ENCODE measurements at regions not wholly inside any gene's neighbourhood (a gene's known extent, or its start where the extent isn't known, plus 50 kb on each side); places are given as distances from the start of the nearest gene placed in this dataset.
A peak's percentile ranks its signal among the peaks of the same experiment; 100 is the strongest.

- DNase-seq, result no peak
- in situ Hi-C loops (cut with MboI; ENCODE audit: low pct_unique_long_range_greater_than_20kb, low sequenced_read_pairs), result no loop called here
Measured at GRCh38 chr18:39759926-39760325, 2194.3 kb upstream of the CELF4 start.

GRCh38 chr18:39753178-39753577 is 2187.6 kb upstream of the CELF4 start:
- in situ Hi-C loops (cut with MboI; ENCODE audit: low pct_unique_long_range_greater_than_20kb, low sequenced_read_pairs), result no loop called here
- DNase-seq, result no peak

- in situ Hi-C loops (cut with MboI; ENCODE audit: low pct_unique_long_range_greater_than_20kb, low sequenced_read_pairs), result no loop called here
- no peak for DNase-seq
Measured at GRCh38 chr18:39752351-39752750, 2186.8 kb upstream of the CELF4 start.

GRCh38 chr18:39751921-39752320 is 2186.3 kb upstream of the CELF4 start:
- in situ Hi-C loops (cut with MboI; ENCODE audit: low pct_unique_long_range_greater_than_20kb, low sequenced_read_pairs), result no loop called here
- no peak for DNase-seq

GRCh38 chr18:39751161-39751560 is 2185.6 kb upstream of the CELF4 start:
- no peak for DNase-seq

GRCh38 chr18:39749154-39749553 is 2183.6 kb upstream of the CELF4 start:
- DNase-seq, result no peak
- in situ Hi-C loops (cut with MboI; ENCODE audit: low pct_unique_long_range_greater_than_20kb, low sequenced_read_pairs), result no loop called here

More at GRCh38 chr18:39751161-39751560, 2185.6 kb upstream of the CELF4 start:
- in situ Hi-C loops (cut with MboI; ENCODE audit: low pct_unique_long_range_greater_than_20kb, low sequenced_read_pairs), result no loop called here

GRCh38 chr18:39748727-39749126 is 2183.1 kb upstream of the CELF4 start:
- no peak for DNase-seq
- in situ Hi-C loops (cut with MboI; ENCODE audit: low pct_unique_long_range_greater_than_20kb, low sequenced_read_pairs), result no loop called here

- DNase-seq, result no peak
- in situ Hi-C loops (cut with MboI; ENCODE audit: low pct_unique_long_range_greater_than_20kb, low sequenced_read_pairs), result no loop called here
Measured at GRCh38 chr18:39746201-39746600, 2180.6 kb upstream of the CELF4 start.

GRCh38 chr18:39743463-39743862 is 2177.9 kb upstream of the CELF4 start:
- DNase-seq, result no peak
- in situ Hi-C loops (cut with MboI; ENCODE audit: low pct_unique_long_range_greater_than_20kb, low sequenced_read_pairs), result no loop called here

GRCh38 chr18:39741755-39742466 is 2176.3 kb upstream of the CELF4 start:
- in situ Hi-C loops (cut with MboI; ENCODE audit: low pct_unique_long_range_greater_than_20kb, low sequenced_read_pairs), result no loop called here
- DNase-seq, result no peak

GRCh38 chr18:39737869-39738268 is 2172.3 kb upstream of the CELF4 start:
- in situ Hi-C loops (cut with MboI; ENCODE audit: low pct_unique_long_range_greater_than_20kb, low sequenced_read_pairs), result no loop called here
- DNase-seq, result no peak

- DNase-seq, result no peak
- in situ Hi-C loops (cut with MboI; ENCODE audit: low pct_unique_long_range_greater_than_20kb, low sequenced_read_pairs), result no loop called here
Measured at GRCh38 chr18:39732918-39733317, 2167.3 kb upstream of the CELF4 start.

- in situ Hi-C loops (cut with MboI; ENCODE audit: low pct_unique_long_range_greater_than_20kb, low sequenced_read_pairs), result no loop called here
- DNase-seq, result no peak
Measured at GRCh38 chr18:39730606-39731005, 2165.0 kb upstream of the CELF4 start.

GRCh38 chr18:39724652-39725051 is 2159.1 kb upstream of the CELF4 start:
- in situ Hi-C loops (cut with MboI; ENCODE audit: low pct_unique_long_range_greater_than_20kb, low sequenced_read_pairs), result no loop called here
- DNase-seq, result no peak

- in situ Hi-C loops (cut with MboI; ENCODE audit: low pct_unique_long_range_greater_than_20kb, low sequenced_read_pairs), result no loop called here
- no peak for DNase-seq
Measured at GRCh38 chr18:39721712-39722111, 2156.1 kb upstream of the CELF4 start.

GRCh38 chr18:39713961-39714360 is 2148.4 kb upstream of the CELF4 start:
- no peak for DNase-seq
- in situ Hi-C loops (cut with MboI; ENCODE audit: low pct_unique_long_range_greater_than_20kb, low sequenced_read_pairs), result no loop called here

GRCh38 chr18:39711701-39712100 is 2146.1 kb upstream of the CELF4 start:
- DNase-seq, result no peak
- in situ Hi-C loops (cut with MboI; ENCODE audit: low pct_unique_long_range_greater_than_20kb, low sequenced_read_pairs), result no loop called here

- in situ Hi-C loops (cut with MboI; ENCODE audit: low pct_unique_long_range_greater_than_20kb, low sequenced_read_pairs), result no loop called here
- DNase-seq, result no peak
Measured at GRCh38 chr18:39705362-39705761, 2139.8 kb upstream of the CELF4 start.

- DNase-seq, result peak; percentile 74
- in situ Hi-C loops (cut with MboI; ENCODE audit: low pct_unique_long_range_greater_than_20kb, low sequenced_read_pairs), result no loop called here
Measured at GRCh38 chr18:39702888-39703287, 2137.3 kb upstream of the CELF4 start.

GRCh38 chr18:39701839-39702238 is 2136.2 kb upstream of the CELF4 start:
- DNase-seq, result no peak

GRCh38 chr18:39701055-39701783 is 2135.6 kb upstream of the CELF4 start:
- no peak for DNase-seq
- in situ Hi-C loops (cut with MboI; ENCODE audit: low pct_unique_long_range_greater_than_20kb, low sequenced_read_pairs), result no loop called here

More at GRCh38 chr18:39701839-39702238, 2136.2 kb upstream of the CELF4 start:
- in situ Hi-C loops (cut with MboI; ENCODE audit: low pct_unique_long_range_greater_than_20kb, low sequenced_read_pairs), result no loop called here
